Stimulated activated CD4-positive, alpha-beta T cell treated with anti-CD3 and anti-CD28 coated beads, Interleukin-1b, Interleukin-23, amount 100 ng/mL, for 4 hours (primary cell): ENCODE measurements at regions not wholly inside any gene's neighbourhood (a gene's known extent, or its start where the extent isn't known, plus 50 kb on each side); places are given as distances from the start of the nearest gene placed in this dataset.
"Not testable (repeated sequence)": the region's sequence is repeated elsewhere in the genome, so short reads cannot be mapped to it uniquely, and the experiment has no call there.

Experiments used
- DNase-seq, 2 donors: peaks; one replicate each; pipeline ENCODE4 v3.0.0-alpha.2; 2020; ENCODE audit warnings: low read depth in 2 of 2

DNA sequence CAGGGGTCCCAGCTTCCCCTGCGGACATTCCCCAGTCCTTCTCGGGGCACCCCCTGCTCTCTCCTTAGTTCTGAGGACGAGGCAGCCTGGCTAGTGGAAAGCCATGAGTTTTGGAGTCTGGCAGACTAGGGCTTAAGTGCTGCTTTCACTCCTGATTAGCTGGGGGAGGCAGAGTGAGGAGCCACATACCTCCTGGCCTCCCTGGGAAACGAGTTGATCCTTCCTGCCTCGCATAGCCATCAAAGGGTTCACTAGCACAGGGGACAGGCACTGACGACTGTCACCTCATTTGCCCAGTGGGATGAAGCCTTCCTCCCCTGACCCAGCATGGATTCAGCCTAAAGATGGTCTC is 402.5 kb downstream of the RPS24 start:
- no peak for DNase-seq

DNA sequence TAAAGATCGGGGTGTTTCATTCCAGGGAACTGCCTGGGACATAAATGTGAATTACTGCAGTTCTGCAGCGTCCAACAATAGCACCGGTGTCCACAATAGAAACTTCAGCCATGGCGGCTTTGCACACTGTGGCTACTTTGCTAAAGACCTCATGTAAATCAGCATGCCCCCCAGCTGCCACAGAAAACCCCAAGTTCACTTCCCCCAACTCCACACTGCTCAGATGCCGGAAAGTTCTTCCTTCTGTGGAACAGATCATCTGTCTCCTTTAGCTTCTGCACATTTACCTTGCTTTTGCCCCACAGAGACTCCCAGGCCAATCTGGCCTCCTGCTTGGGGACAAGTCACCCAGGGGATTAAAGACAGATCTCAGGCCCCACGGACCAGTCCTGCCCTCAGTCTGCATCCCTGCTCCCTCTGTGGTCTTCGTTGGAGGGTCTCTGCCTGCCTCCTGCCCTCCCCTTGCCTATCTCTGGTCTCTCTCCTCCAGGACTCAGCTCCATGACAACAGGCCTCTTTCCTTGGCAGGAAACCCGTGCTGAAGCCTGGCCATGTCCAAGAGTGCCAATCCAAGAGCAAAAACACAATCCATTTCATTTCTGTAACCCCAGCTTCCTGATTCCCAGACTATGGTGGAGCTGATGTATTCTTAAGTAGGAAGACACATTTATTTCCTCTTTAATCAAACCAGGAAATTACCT is 403.2 kb downstream of the RPS24 start:
- no peak for DNase-seq

DNA sequence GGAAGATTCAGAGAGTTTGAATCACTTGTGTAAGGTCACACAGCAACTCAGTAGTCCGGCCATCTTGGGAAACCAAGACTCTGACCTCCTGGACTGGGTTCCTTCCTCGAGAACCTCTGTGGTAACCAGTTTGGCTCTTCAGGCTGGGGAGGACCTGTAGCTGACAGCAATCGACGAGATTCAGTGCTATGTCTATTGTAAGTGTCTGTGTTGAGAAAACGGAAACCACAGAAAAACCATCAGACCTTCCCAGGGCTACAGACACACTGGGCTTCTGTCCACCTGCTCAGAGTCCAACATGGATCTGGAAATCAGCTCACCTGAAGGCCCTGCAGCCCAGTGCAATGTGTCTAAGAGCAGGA is 403.7 kb downstream of the RPS24 start:
- no peak for DNase-seq

DNA sequence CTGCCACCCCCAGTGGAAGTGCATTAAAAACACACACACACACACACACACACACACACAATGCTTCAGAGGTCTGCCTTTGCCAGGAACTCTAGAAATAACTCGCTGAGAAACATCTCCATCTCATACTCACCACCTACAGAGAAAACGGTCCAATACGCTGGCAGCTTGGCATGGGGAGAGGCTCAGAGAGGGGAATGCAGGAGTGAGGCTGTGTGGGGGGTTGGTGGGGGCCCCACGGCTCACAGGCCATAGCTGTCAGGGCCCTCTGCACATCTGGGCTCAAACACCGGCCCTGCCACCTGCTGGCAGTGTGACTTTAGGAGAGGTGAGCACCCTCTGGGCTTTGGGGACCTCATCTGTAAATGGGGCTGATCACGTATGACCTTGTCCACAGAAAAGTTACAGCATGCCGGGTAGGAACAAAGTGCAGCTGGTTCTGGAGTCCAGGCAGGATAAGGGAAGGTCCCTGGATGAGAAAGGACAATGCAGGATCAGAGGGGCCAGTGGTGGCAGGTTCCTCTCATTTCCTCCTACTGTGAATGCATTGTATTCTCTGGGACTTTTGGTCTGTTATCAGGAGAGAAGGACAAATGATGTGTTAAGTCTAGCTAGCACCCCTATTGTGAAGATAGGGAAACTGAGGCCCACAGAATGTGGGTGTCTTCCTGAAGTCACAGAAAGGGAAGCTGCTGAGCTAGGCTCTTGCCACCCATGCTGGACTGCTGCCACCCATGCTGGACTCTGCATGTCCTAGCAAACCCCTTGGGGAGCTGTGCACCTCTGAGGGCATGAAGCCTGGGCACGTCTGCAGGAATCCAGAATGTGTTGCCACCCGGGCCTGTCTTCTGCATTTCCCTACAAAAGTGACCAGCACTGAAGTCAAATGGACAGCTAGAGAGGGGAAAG is 404.6 kb downstream of the RPS24 start:
- no peak for DNase-seq

DNA sequence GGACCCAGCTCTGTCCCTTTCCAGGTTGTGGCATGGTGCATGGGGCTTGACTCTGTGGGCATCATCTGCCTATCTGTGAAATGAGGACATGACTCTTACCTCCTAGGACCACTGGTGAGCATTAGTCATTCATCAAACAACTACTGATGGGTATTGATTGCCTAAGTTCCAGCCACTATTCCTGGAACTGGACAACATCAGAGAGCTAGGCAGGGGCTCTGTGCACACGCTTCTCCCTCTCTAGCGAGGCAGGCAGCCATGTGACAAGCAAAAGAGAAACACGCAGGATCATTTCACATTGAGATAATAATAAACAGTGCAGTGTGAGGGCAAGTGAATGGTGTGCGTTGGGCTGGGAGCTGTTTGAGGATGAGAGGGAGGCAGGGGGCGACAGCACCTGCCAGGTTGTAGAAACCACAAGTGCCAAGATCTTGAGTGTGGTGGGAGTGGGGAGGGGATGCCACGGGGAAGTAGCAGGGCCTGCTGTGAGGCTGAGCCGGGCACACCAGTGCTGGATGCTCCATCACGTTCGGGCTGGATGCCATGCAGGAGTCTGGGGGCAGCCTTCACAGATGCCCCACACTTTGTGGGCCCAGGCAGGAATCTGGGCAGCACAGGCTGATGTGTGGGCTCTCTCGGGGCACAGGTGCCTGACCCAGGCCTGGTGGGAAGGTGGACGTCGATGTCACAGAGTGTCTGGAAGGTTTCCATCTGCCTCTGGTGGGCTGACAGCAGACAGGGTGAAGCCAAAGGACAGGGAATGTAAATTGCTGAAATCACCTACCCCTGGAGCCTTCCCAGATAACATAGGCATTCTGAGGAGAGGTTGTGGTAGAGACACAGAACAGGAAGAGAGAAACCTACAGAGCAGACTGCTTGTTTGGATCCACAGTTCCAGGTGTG is 405.5 kb downstream of the RPS24 start:
- DNase-seq = no peak

DNA sequence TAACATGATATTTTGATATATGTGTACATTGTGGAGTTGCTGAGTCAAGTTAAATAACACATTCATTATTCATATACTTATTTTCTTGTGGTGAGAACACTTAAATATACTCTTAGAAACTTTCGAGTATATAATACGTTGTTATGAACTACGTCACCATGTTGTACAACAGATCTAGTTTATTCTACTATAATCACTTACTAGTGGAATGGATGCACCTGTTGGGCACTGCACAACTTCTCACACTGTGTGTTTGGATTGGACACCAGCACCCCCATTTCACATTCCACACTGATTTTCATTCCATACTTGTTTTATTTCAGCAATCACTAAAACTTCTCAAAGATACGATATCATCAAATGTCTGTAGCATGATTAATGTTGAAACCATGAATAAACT is 407.3 kb downstream of the RPS24 start:
- DNase-seq = no peak

DNA sequence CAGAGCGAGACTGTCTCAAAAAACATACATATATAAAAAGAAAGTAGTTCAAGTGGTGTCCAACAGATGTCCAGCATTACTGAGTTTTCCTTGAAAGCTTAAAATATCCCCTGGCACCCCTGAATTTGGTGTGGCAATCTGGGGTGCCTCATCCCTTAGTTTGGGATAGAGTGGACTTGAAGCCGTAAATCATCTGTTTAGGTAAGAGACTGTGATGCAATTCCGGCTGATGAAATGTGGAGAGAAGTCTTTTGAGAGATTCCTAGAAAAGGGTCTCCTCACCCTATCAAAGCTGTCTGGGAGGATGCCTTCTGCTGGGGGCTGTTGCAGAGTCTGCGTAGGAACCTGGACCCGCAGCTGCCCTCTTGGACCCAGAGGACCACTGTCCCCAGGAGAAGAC is 408.0 kb downstream of the RPS24 start:
- DNase-seq = no peak

DNA sequence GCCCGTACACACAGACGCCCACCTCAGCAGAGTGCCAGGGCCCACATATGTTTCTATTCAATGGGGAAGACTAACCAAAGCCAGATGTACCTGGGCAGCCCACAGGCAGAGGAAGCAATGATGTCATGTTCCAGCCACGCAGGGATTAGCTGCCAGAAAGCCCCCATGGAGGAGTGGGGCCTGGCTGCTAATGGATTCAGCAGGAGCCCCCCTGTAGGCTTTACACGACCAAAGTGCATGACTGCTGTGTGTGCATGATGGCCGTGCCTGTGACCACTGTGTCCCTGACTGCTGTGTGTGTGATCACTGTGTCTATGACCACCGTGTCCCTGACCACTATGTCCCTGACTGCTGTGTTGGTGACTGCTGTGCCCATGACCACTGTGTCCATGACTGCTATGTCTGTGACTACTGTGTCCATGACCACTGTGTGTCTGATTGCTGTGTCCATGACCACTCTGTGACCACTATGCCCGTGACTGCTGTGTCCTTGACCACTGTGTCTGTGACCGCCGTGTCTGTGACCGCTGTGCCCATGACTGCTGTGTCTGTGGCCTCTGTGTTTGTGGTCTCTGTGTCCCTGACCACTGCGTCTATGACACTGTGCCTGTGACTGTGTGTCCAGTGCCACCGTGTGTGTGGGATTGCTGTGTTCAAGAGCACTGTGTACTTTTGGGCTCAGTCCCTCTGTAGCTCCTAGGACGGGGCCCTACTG is 409.3 kb downstream of the RPS24 start:
- no peak for DNase-seq

DNA sequence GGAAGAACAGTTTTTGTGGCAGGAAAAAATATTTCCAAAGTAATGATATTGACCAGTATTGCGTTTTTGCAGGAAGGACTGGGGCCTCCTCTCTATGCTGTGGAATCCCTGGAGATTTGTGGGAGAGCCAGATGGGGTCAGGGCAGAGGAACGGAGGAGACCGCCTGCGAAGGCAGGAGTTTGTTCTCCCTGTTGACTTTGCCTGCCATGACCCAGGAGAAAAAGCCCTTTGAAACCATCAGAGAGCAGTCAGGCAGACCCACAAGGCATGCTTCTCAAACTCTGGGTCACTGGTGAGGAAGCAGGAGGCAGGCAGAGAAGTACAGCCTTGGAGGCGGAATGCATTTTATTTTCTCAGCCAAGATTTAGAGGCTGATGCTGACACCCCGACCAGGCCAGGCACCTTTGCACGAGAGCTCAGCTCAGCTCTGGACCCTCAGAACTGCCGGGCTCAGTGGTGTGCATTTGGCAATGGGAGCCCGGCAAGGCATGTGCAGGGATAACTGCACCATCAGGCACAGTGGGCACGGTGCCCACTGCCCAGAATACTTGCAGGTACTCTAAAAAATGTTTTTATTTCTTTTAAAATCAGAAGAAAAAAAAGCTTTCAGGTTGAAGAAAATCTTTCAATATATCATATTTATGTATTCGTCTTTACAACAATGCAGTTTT is 410.4 kb downstream of the RPS24 start:
- DNase-seq = no peak

DNA sequence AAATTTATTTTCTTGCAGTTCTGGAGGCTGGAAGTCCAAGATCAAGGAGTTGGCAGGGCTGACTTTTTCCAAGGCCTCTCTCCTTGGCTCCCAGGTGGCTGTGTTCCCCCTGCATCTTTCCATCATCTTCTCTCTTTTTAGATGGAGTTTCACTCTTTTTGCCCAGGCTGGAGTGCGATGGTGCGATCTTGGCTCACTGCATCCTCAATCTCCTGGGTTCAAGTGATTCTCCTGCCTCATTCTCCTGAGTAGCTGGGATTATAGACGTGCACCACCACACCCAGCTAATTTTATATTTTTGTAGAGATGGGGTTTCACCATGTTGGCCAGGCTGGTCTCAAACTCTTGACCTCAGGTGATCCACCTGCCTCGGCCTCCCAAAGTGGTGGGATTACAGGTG is 411.1 kb downstream of the RPS24 start:
- DNase-seq = not testable (repeated sequence)

DNA sequence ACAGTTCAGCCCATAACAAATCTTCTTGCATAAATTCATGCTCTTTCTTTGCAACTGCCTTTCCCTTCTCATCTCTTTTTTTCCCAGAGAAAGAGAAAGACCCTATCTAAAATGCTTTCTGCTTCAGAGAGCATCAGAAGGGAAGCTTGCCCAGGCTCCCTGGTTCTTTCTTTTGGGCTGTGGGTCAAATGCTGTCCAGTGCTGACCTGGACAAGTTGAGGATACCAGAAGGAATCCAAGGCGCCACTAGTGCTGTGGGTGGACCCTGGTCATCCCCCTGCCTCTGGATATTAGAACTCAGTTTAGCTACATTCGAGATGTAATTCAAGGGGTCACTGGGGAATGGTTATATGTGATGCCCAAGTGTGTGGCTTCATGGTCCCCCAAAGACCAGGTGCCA is 411.6 kb downstream of the RPS24 start:
- no peak for DNase-seq

DNA sequence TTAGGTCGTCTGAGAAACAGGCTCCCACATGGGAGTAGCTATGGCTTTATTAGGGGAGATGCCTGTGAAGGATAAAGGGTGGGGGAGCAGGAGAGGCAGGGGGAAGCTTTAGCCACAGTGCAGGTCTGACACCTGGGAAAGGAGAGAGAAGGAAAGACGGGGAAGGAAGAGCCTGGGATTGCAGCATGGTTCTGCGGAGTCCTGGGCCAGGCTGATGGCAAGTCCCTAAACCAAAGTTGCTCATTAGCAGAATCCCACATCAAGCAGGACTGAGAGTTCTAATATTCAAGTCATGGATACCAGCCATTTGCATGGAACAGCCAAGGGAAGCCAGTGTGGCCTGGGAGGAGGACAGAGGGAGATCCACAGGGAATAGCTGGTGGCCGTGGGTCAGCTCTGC is 414.8 kb downstream of the RPS24 start:
- no peak for DNase-seq

DNA sequence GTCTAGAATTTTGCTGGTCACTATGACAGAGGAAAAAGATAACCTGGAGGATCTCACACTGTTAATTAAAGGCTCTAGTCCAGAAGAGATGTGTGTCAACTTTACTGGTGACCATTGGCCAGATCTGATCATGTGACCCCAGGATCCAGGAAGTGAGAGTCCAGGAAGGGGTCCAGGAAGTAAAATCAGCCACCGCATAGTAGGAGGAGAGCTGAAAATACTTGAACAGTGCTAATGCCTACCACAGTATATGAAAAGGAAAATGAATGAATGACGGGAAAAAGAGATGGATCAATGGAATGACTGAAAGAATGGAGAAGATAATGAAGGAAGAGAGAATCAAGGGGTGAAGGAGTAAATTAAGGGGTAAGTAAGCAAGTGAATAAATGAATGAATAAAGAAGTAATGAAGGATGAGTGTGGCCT is 415.3 kb downstream of the RPS24 start:
- DNase-seq = no peak

DNA sequence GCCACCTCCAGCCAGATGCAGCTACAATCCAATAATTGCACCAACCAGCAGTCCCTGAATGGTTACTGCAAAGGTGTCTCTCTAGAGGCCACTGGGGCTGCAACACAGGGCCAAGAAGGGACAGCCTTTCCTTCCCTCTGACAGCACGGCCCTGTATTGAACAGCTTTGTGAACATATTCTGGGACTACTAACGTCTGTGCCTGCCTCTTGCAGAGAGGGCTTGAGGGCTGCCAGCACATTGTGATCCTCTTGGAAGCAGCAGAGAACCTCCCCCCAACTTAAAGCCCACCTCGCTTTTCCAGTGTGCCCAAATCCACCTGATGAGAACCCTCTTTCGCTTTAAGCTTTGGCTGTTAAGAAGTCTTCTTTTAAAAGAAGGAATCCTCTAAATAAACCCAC is 415.9 kb downstream of the RPS24 start:
- no peak for DNase-seq

DNA sequence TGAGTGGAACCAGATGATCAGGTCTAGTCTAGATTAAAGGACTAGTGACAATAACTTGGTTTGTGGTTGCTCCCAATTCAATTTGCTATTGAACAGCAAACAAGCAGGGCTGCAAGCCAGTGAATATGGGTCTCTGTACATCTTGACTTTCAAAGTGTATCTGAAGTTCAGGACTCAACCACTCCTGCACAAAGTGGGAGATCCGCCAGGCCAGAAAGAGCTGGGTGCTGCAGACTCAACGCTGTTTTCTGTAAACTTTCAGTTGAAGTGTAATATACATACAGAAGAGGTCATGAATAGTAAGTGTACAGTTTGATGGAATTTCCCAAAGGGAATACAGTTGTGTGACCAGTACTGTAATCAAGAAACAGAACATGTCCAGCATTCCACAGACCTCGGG is 416.6 kb downstream of the RPS24 start:
- no peak for DNase-seq

DNA sequence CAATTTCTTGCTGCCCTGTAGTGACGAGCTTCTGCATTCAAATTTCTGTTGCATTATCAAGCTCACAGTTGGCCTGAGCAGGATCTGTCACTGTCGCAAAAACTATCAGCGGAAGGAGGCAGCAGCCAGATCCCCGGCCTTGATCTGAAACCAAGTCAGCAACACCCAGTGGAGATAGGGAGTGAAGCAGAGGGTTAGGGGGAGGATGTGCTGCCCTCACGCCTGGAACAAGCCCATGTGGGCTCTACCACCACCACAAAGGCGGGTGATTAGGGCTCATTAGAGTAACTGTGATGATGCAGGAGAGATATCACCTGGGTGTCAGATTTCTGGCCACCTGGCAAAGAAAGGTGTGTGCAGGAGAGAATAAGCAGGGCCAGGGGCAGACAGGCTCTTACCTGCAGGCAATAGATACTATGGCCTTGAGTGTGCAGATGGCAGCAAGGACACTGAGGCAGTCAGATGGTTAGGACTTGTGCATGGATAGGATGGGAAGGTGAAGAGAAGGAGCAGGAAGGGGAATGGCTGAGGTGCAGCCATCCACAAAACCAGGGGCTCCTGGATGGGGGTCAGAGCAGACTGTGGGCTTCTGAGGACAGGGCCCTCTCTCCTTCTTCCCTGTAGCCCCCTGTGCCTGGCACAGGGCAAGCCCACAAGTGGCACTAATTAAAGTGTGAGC is 417.3 kb downstream of the RPS24 start:
- no peak for DNase-seq

DNA sequence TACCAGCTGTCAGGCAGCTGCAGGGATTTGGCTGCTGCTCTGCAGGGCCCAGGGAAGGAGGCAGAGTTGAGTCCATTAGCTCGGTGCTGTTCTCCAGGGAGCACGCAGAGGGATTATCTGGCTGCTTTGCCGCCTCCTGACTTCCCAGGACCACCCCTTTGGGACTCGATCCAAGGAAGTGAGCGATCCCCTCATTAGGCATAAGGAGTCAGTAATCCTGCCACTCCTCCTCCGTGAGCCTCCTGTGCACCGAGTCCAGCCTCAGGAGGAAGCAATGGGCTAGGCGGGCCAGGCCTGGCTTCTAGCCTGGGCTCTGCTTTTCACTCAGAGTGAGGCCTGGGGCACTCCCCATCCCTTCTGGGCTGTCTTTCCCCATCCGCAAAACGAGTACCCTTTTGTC is 417.9 kb downstream of the RPS24 start:
- DNase-seq = no peak

DNA sequence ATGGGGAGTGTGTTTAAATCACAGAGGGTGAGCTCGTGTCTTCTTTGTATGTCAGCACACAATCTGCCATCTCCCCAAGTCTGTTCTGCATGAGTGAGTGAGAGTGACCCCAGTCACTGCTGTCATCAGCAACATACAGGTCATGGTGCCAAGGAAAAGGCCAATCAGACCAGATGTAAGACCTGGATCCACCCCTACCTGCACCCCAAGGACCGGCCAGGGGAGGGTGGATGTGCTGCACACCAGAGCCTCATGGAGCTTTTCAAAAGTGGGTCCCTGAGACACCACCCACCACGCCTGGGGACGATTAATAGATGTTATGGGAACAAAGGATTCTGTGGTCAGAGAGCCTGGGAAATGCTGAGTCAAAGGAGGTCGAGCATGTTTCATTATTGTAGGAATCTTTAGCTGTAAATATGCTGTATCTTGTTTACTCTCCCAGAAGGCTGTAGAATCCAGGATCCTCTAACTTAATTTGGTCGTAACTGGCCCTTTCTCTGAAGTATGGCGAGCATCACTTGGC is 420.5 kb downstream of the RPS24 start:
- no peak for DNase-seq

DNA sequence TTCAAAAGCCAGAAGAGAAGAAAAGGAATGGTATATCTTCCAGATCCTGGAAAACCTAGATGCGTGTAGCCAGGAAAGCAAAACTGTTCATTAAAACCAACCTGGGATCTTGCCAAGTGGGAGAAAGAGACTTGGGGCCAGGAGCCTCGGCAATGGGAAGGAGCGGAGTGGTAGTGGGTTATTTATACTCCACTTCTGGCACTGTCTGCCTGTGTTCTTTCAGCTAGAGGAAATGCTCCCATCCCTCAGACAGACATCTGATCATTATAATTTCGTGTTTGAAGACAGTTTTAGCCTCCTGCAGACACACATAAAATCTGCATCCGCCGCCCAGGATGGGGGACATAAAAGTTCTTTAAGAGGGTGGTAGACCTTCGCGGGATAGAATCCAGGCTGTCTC is 421.6 kb downstream of the RPS24 start:
- DNase-seq = no peak

DNA sequence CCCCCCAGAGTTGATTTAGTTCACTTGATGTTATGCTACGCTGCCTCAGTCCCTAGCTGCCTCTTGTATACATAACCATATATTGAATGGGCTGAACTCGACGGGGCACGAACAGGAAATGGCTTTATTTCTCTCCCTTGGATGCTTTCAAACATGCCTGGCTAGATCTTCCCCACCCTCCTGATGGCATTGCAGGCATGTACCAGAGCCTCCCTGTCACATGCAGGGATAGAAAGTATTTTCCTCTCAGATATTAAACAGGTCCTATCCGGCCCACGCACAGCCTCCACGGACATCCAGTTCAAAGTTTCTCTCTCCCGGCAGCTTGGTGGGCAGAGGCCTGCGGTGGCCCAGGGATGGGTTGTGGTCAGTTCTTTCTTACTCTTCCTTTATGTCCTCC is 422.1 kb downstream of the RPS24 start:
- DNase-seq = no peak
